Gastroesophageal sphincter (tissue), 4 donors: ENCODE measurements at regions not wholly inside any gene's neighbourhood (a gene's known extent, or its start where the extent isn't known, plus 50 kb on each side); places are given as distances from the start of the nearest gene placed in this dataset.

Source experiments
- ATAC-seq: fragments of 150-250 bp; one replicate; pipeline ENCODE4 v1.9.1; 2016; ENCODE audit warnings: mild to moderate bottlenecking, moderate library complexity
- H3K27ac ChIP-seq, 4 donors: fragments of 200-600 bp; sonication (generic) in 3 of 4; 1 replicate in 3 of 4; 2 replicates in 1 of 4; pipeline ENCODE4 v1.5.1; 2016 to 2019
- H3K27me3 ChIP-seq: fragments of 200-600 bp; sonication (generic); one replicate; pipeline ENCODE4 v1.5.1; 2019
- H3K36me3 ChIP-seq, 2 donors: fragments of 200-600 bp; sonication (generic); one replicate each; pipeline ENCODE4 v1.5.1; 2019; ENCODE audit warnings: control low read depth in 1 of 2
- H3K4me1 ChIP-seq, 3 donors: fragments of 200-600 bp; sonication (generic); 1 replicate in 2 of 3; 2 replicates in 1 of 3; pipeline ENCODE4 v1.5.1; 2016 to 2019; ENCODE audit warnings: control low read depth in 2 of 3
- H3K4me3 ChIP-seq, 2 donors: fragments of 200-600 bp; sonication (generic); one replicate each; pipeline ENCODE4 v1.5.1; 2019; ENCODE audit warnings: mild to moderate bottlenecking in 1 of 2, moderate library complexity in 1 of 2
- H3K9me3 ChIP-seq, 3 donors: fragments of 200-600 bp; sonication (generic); one replicate each; pipeline ENCODE4 v1.5.1; 2017 to 2019; ENCODE audit warnings: control low read depth in 2 of 3
- EP300 ChIP-seq: sonication (generic); formaldehyde crosslinking; IDR thresholded peaks from one replicate; pipeline ENCODE4 v1.6.1; 2017; ENCODE audit warnings: antibody characterized with exemption, mild to moderate bottlenecking
- POLR2A ChIP-seq, 2 donors: fragments of 450-650 bp; IDR thresholded peaks; one replicate each; pipeline ENCODE4 v1.6.1; 2017; ENCODE audit warnings: antibody characterized with exemption in 2 of 2, mild to moderate bottlenecking in 2 of 2, moderate library complexity in 1 of 2
- POLR2AphosphoS5 ChIP-seq: sonication (generic); formaldehyde crosslinking; IDR thresholded peaks from one replicate; pipeline ENCODE4 v1.6.1; 2017; ENCODE audit warnings: antibody characterized with exemption
- WGBS, 2 donors: methylation state at CpG; one replicate each; pipeline ENCODE4 v1.1.5; 2018; ENCODE audit warnings: low coverage in 1 of 2; 5-methylcytosine and 5-hydroxymethylcytosine counted together
- TF ChIP-seq, protein P1 (sequence below), 4 experiments: fragments of 200-600 bp in 2 of 4; fragments of 450-650 bp in 2 of 4; sonication (generic) in 1 of 4; IDR thresholded peaks; one replicate each; pipeline ENCODE4 v1.5.1; 2017 to 2019; ENCODE audit warnings: antibody characterized with exemption in 4 of 4, mild to moderate bottlenecking in 2 of 4, moderate library complexity in 2 of 4

DNA sequence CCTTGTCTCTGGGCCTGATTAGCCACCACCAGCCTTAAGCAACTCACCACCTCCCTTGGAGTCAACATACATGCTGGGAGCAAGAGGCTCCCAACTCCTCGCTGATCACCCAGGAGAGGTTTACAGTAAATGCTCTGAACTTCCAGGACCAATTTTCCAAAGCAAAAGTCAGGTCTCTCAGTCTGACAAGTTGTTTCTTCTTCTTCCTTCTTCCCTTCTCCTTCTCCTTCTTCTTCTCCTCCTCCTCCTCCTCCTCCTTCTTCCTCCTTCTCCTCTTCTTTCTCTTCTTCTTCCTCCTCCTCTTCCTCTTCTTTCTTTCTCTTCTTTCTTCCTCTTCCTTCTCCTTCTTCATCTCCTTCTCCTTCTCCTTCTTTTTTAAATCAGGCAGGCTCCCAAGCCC lies 148.2 kb downstream of the NECTIN1 start:
- peaks cover 26% of the 10 kb centered on the region for H3K27me3 ChIP-seq
- peaks cover 0 to 17% (median 7%) of the 10 kb centered on the region in 3 donors for H3K4me1 ChIP-seq
- TF ChIP-seq EP300 = no peak
- TF ChIP-seq POLR2A (IDR thresholded peaks at IDR 0.05) = no peak
- TF ChIP-seq POLR2AphosphoS5 = no peak
- TF ChIP-seq, protein P1, sequence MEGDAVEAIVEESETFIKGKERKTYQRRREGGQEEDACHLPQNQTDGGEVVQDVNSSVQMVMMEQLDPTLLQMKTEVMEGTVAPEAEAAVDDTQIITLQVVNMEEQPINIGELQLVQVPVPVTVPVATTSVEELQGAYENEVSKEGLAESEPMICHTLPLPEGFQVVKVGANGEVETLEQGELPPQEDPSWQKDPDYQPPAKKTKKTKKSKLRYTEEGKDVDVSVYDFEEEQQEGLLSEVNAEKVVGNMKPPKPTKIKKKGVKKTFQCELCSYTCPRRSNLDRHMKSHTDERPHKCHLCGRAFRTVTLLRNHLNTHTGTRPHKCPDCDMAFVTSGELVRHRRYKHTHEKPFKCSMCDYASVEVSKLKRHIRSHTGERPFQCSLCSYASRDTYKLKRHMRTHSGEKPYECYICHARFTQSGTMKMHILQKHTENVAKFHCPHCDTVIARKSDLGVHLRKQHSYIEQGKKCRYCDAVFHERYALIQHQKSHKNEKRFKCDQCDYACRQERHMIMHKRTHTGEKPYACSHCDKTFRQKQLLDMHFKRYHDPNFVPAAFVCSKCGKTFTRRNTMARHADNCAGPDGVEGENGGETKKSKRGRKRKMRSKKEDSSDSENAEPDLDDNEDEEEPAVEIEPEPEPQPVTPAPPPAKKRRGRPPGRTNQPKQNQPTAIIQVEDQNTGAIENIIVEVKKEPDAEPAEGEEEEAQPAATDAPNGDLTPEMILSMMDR (IDR thresholded peaks at IDR 0.05) = no peak
- no peaks in the 10 kb centered on the region for H3K36me3 ChIP-seq
- WGBS, 2 donors = 71 to 83% methylated on average over 1 of the region's 1 CpG
- H3K27ac ChIP-seq = no peak overlapping the region
- no peak overlapping the region for H3K4me3 ChIP-seq
- no peaks in the 10 kb centered on the region for H3K9me3 ChIP-seq
- no peak for ATAC-seq

DNA sequence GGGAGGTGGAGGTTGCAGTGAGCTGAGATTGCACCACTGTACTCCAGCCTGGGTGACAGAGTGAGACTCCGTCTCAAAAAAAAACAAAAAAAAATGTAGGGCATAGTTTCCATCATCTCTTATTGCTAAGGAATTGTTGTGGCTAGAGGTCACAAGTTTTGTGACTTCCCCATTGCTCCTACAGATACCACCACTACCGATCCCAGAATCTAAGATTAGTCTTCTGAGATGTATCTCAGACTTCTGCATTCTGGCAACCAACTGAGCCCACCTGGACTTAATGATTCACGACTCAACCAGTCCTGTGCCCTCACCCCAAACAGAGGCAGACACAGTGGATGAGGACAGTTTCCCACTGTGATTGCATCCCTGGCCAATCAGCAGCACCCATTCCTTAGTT lies 148.9 kb downstream of the NECTIN1 start:
- H3K9me3 ChIP-seq = no peaks in the 10 kb centered on the region
- H3K27me3 ChIP-seq = peaks cover 23% of the 10 kb centered on the region
- H3K27ac ChIP-seq = no peak overlapping the region
- ATAC-seq = no peak
- no peak for TF ChIP-seq POLR2A (IDR thresholded peaks at IDR 0.05)
- TF ChIP-seq, protein P1 (IDR thresholded peaks at IDR 0.05) = no peak
- TF ChIP-seq EP300 = no peak
- no peak for TF ChIP-seq POLR2AphosphoS5
- 67 to 100% methylated on average over 2 to 3 of the region's 3 CpGs for WGBS, 2 donors
- H3K36me3 ChIP-seq = no peaks in the 10 kb centered on the region
- peaks cover 0 to 13% (median 7%) of the 10 kb centered on the region in 3 donors for H3K4me1 ChIP-seq
- H3K4me3 ChIP-seq = no peak overlapping the region

DNA sequence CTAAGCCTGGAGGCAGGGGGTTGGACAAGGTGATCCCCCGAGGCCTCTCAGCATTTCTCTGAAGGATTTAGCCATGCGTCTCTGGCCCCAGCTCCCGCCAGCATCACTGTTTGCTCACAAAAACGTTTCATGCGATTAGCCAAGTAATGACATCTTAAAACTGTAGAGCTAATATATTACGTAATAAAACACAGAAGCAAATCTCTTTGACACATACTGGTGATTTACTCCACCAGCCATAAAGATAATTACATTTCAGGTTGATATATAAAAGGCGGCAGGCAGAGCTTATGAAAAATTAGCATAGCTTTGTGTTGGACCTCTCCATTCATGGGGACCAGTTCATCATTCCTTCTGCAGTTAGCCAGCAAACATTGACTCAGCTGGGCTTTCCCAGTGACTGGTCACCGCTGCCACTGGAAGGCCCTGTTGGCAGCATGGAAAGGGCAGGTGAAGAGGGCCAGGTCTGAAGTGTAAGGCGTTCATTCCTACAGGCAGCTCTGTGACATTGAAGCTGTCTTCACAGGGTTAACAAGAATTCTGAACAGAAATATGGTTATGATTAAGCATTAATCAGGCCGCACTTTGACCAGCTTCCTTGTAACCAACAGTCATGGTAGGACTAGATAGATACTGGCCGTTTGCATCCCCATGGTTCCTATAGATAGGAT lies 150.3 kb downstream of the NECTIN1 start:
- Histone ChIP-seq H3K27me3 (peaks cover 8% of the 10 kb centered on the region), H3K27ac (no peak overlapping the region), H3K4me3 (no peak overlapping the region), H3K36me3 (no peaks in the 10 kb centered on the region), H3K9me3 (no peaks in the 10 kb centered on the region), H3K4me1 (no peaks in the 10 kb centered on the region)
- TF ChIP-seq, protein P1 (IDR thresholded peaks at IDR 0.05) = no peak
- TF ChIP-seq POLR2AphosphoS5 = no peak
- TF ChIP-seq POLR2A (IDR thresholded peaks at IDR 0.05) = no peak
- TF ChIP-seq EP300 = no peak
- no peak for ATAC-seq
- 71% methylated on average over 10 of the region's 11 CpGs for WGBS, 2 donors

DNA sequence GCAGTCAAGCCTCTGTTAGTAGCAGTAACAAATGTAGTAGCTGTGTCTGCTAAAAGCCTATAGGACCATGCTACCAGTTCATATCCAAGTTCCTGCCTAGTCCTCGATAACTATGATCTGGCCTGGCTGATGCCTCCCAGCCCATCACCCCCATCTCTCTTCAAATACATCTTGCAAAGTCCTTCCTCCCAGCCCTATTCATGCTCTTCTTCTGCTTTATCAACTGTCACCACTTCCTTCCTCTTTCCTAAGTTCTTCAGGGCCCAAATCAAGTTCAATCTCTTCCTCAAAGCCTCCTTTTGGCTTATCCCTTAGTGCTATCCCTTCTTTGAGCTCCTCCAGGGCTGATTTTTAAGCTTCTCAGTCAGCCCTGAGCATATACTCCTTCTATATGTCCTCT lies 150.9 kb upstream of the THY1 start:
- ATAC-seq = no peak
- no peaks in the 10 kb centered on the region for H3K36me3 ChIP-seq
- H3K4me3 ChIP-seq = no peak overlapping the region
- peaks cover 0 to 2% (median 0%) of the 10 kb centered on the region in 3 donors for H3K4me1 ChIP-seq
- no peak overlapping the region for H3K27ac ChIP-seq
- 70 to 80% methylated on average over 1 of the region's 1 CpG for WGBS, 2 donors
- TF ChIP-seq POLR2AphosphoS5 (no peak), EP300 (no peak), POLR2A (IDR thresholded peaks at IDR 0.05) (no peak)
- TF ChIP-seq, protein P1 (IDR thresholded peaks at IDR 0.05) = no peak
- H3K9me3 ChIP-seq = no peaks in the 10 kb centered on the region
- peaks cover 3% of the 10 kb centered on the region for H3K27me3 ChIP-seq
